ENCODE measurements at regions not wholly inside any gene's neighbourhood (a gene's known extent, or its start where the extent isn't known, plus 50 kb on each side); places are given as distances from the start of the nearest gene placed in this dataset.

GRCh38 chr14:44010595-44010994 is 496.5 kb downstream of the FSCB start:
- no peak for DNase-seq (ENCODE audit: low read depth)

GRCh38 chr14:44010071-44010470 is 497.0 kb downstream of the FSCB start:
- DNase-seq (ENCODE audit: low read depth): no peak

- no peak for DNase-seq (ENCODE audit: low read depth)
These were observed 497.4 kb downstream of the FSCB start for GRCh38 chr14:44009642-44010041.

- no peak for DNase-seq (ENCODE audit: low read depth)
These were observed 518.1 kb downstream of the FSCB start for GRCh38 chr14:43988989-43989388.

- no peak for DNase-seq (ENCODE audit: low read depth)
These were observed 523.4 kb downstream of the FSCB start for GRCh38 chr14:43983721-43984120.

GRCh38 chr14:43981135-43981768 is 525.8 kb downstream of the FSCB start:
- DNase-seq (ENCODE audit: low read depth): no peak

GRCh38 chr14:43956741-43957140 is 550.3 kb downstream of the FSCB start:
- no peak for DNase-seq (ENCODE audit: low read depth)

- DNase-seq (ENCODE audit: low read depth): no peak
These were observed 557.7 kb downstream of the FSCB start for GRCh38 chr14:43949400-43949799.

GRCh38 chr14:43939836-43940235 is 567.2 kb downstream of the FSCB start:
- DNase-seq (ENCODE audit: low read depth): no peak

GRCh38 chr14:43938588-43939281 is 568.3 kb downstream of the FSCB start:
- DNase-seq (ENCODE audit: low read depth): no peak

- no peak for DNase-seq (ENCODE audit: low read depth)
These were observed 570.1 kb downstream of the FSCB start for GRCh38 chr14:43937001-43937400.

GRCh38 chr14:43934102-43934501 is 573.0 kb downstream of the FSCB start:
- DNase-seq (ENCODE audit: low read depth): no peak

- DNase-seq (ENCODE audit: low read depth): no peak
These were observed 592.9 kb downstream of the FSCB start for GRCh38 chr14:43914041-43914693.

GRCh38 chr14:43903209-43903608 is 603.9 kb downstream of the FSCB start:
- DNase-seq (ENCODE audit: low read depth): no peak

- no peak for DNase-seq (ENCODE audit: low read depth)
These were observed 605.0 kb downstream of the FSCB start for GRCh38 chr14:43901911-43902673.

GRCh38 chr14:43900173-43900655 is 606.9 kb downstream of the FSCB start:
- DNase-seq (ENCODE audit: low read depth): no peak

GRCh38 chr14:43898687-43899086 is 608.4 kb downstream of the FSCB start:
- DNase-seq (ENCODE audit: low read depth): no peak

GRCh38 chr14:43896044-43896443 is 611.0 kb downstream of the FSCB start:
- DNase-seq (ENCODE audit: low read depth): no peak

- DNase-seq (ENCODE audit: low read depth): no peak
These were observed 612.5 kb downstream of the FSCB start for GRCh38 chr14:43894534-43894933.

GRCh38 chr14:43887523-43887922 is 619.6 kb downstream of the FSCB start:
- DNase-seq (ENCODE audit: low read depth): no peak

- DNase-seq (ENCODE audit: low read depth): no peak
These were observed 629.6 kb downstream of the FSCB start for GRCh38 chr14:43877351-43877960.

Measured in forelimb muscle (tissue), 1 donor.